Keratinocyte (primary cell): ENCODE measurements at regions not wholly inside any gene's neighbourhood (a gene's known extent, or its start where the extent isn't known, plus 50 kb on each side); places are given as distances from the start of the nearest gene placed in this dataset.

Experiments used
- DNase-seq: peaks from one replicate; pipeline ENCODE4 v3.0.0-alpha.2; 2011; ENCODE audit warnings: low read depth, missing footprints, low spot score
- FAIRE-seq: peaks from 2 replicates; lab custom pipeline; 2011; peaks lifted over from hg19 to GRCh38; lab: Jason Lieb, UNC
- H2AFZ ChIP-seq: 2 replicates; pipeline ENCODE4 v1.6.0; 2012; ENCODE audit warnings: low read length, control low read depth, inconsistent platforms; ENCODE audit not compliant: control insufficient read depth
- H3K27ac ChIP-seq: 2 replicates; pipeline ENCODE4 v1.5.1; 2011; ENCODE audit warnings: low read length; ENCODE audit not compliant: control insufficient read depth, insufficient read depth
- H3K27me3 ChIP-seq: 3 replicates; pipeline ENCODE4 v1.6.0; 2011; ENCODE audit warnings: low read length; ENCODE audit not compliant: control insufficient read depth, insufficient read depth; ENCODE audit errors: extremely low read depth
- H3K36me3 ChIP-seq, 2 experiments: 2 replicates in 1 of 2; 3 replicates in 1 of 2; pipeline ENCODE4 v1.5.1; 2011; ENCODE audit warnings: low read length in 2 of 2, mild to moderate bottlenecking in 1 of 2; ENCODE audit not compliant: control insufficient read depth in 2 of 2, insufficient read depth in 2 of 2; ENCODE audit errors: extremely low read depth in 1 of 2
- H3K4me1 ChIP-seq: 3 replicates; pipeline ENCODE4 v1.5.1; 2011; ENCODE audit warnings: low read length; ENCODE audit not compliant: control insufficient read depth, insufficient read depth; ENCODE audit errors: extremely low read depth
- H3K4me2 ChIP-seq: 3 replicates; pipeline ENCODE4 v1.6.0; 2011; ENCODE audit warnings: low read depth, low read length; ENCODE audit not compliant: control insufficient read depth, insufficient read depth; ENCODE audit errors: extremely low read depth
- H3K4me3 ChIP-seq, 3 experiments: fragments of 200-600 bp in 1 of 3; sonication (generic) in 1 of 3; 2 replicates in 2 of 3; 3 replicates in 1 of 3; pipeline ENCODE4 v1.5.1; 2011 to 2016; ENCODE audit warnings: low read length in 3 of 3, mild to moderate bottlenecking in 3 of 3, control low read depth in 2 of 3, inconsistent platforms in 1 of 3, low read depth in 1 of 3, mixed read lengths in 1 of 3, mixed run types in 1 of 3, moderate library complexity in 1 of 3; ENCODE audit not compliant: control insufficient read depth in 2 of 3, insufficient read depth in 2 of 3; ENCODE audit errors: extremely low read depth in 1 of 3
- H3K79me2 ChIP-seq: 2 replicates; pipeline ENCODE4 v1.6.0; 2012; ENCODE audit warnings: low read length; ENCODE audit not compliant: control insufficient read depth, insufficient read depth
- H3K9ac ChIP-seq: 3 replicates; pipeline ENCODE4 v1.6.0; 2011; ENCODE audit warnings: low read length; ENCODE audit not compliant: control insufficient read depth, insufficient read depth; ENCODE audit errors: extremely low read depth
- H3K9me1 ChIP-seq: 3 replicates; pipeline ENCODE4 v1.6.0; 2011; ENCODE audit warnings: low read length; ENCODE audit not compliant: control insufficient read depth, insufficient read depth; ENCODE audit errors: extremely low read depth
- H3K9me3 ChIP-seq: 2 replicates; pipeline ENCODE4 v1.5.1; 2012; ENCODE audit warnings: low read depth, low read length; ENCODE audit not compliant: control insufficient read depth
- H4K20me1 ChIP-seq: 3 replicates; pipeline ENCODE4 v1.6.0; 2011; ENCODE audit warnings: low read length; ENCODE audit not compliant: control insufficient read depth, insufficient read depth; ENCODE audit errors: extremely low read depth
- CTCF ChIP-seq, 3 experiments: IDR thresholded peaks in 1 of 3; conservative IDR thresholded peaks in 1 of 3; optimal IDR thresholded peaks in 1 of 3; 2 replicates in 2 of 3; 3 replicates in 1 of 3; pipeline versions ENCODE3 to v1.5.1; 2011; ENCODE audit warnings: low read length in 3 of 3, mild to moderate bottlenecking in 3 of 3, moderate library complexity in 2 of 3, control low read depth in 1 of 3, inconsistent platforms in 1 of 3; ENCODE audit not compliant: insufficient read depth in 2 of 3; ENCODE audit errors: extremely low read depth in 1 of 3
- EZH2 ChIP-seq: IDR thresholded peaks from one replicate; pipeline ENCODE4 v1.6.1; 2012; ENCODE audit warnings: inconsistent platforms, mild to moderate bottlenecking, low read length, moderate library complexity
- dilution Hi-C: fragments of 300-500 bp; cut with MboI; formaldehyde crosslinking; loops from one replicate; pipeline ENCODE4 v1.7.0; 2020; ENCODE audit warnings: low sequenced_read_pairs; ENCODE audit not compliant: extremely low pct_ligation_motif_present

DNA sequence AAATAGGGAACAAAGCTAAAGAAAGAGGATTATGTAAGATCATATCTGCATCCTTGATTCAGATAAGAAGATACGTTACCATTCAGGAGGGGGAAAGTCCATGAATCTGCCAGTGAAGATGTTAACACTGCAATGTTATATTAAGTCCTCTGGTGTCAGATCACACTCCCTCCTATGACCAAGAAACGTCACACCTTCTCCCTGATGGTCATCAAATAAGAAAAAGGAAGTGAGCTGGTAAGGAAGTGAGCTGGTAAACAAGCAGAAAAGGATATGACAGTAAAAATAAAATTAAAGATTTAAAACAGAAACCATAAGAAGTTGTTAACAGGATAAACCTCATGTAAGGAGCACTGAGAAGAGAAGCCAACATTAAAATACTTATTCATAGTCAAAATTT lies 340.2 kb downstream of the SEC23A start:
- H3K9me1 ChIP-seq: no peaks in the 10 kb centered on the region
- H3K9me3 ChIP-seq: no peaks in the 10 kb centered on the region
- H3K4me1 ChIP-seq: no peaks in the 10 kb centered on the region
- H3K79me2 ChIP-seq: no peaks in the 10 kb centered on the region
- H2AFZ ChIP-seq: no peak overlapping the region
- dilution Hi-C loops: no loop called here
- TF ChIP-seq CTCF (optimal IDR thresholded peaks at IDR 0.05 in 1 of 3, IDR thresholded peaks at IDR 0.05 in 1 of 3, conservative IDR thresholded peaks at IDR 0.05 in 1 of 3; ENCODE audit: extremely low read depth in 1 of 3, insufficient read depth in 2 of 3, low read length in 3 of 3) (no peak), EZH2 (no peak)
- no peak overlapping the region for H3K4me2 ChIP-seq
- H3K27ac ChIP-seq: no peak overlapping the region
- H3K27me3 ChIP-seq: no peaks in the 10 kb centered on the region
- DNase-seq: no peak
- H3K9ac ChIP-seq: no peak overlapping the region
- FAIRE-seq: no peak
- H4K20me1 ChIP-seq: no peaks in the 10 kb centered on the region
- no peaks in the 10 kb centered on the region for H3K36me3 ChIP-seq
- no peak overlapping the region for H3K4me3 ChIP-seq

DNA sequence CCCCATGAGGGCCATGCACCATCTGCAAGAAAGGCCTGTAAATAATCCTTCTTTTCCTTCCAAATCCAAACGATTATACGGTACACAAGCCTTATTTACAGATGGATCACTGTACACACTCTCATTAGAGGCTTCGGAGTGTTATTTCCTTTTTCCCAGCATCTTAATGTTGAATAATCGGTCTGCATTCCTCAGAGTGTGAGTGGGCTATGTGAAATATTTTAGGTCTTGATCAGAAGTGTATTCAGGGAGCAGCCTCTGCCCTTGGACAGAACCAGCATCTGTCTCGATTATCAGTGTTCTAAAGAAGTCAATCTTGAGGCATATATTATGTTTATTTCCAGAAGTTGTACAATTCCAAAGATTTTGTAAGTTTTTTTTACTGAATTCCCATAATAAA lies 340.6 kb downstream of the SEC23A start:
- Histone ChIP-seq H2AFZ (no peak overlapping the region), H3K79me2 (no peaks in the 10 kb centered on the region), H3K9ac (no peak overlapping the region), H3K27ac (no peak overlapping the region), H3K27me3 (no peaks in the 10 kb centered on the region), H3K4me3 (no peak overlapping the region), H3K4me1 (no peaks in the 10 kb centered on the region), H3K4me2 (no peak overlapping the region), H4K20me1 (no peaks in the 10 kb centered on the region), H3K9me3 (no peaks in the 10 kb centered on the region), H3K9me1 (no peaks in the 10 kb centered on the region), H3K36me3 (no peaks in the 10 kb centered on the region)
- DNase-seq (no peak), FAIRE-seq (no peak)
- dilution Hi-C loops: no loop called here
- no peak for TF ChIP-seq EZH2
- TF ChIP-seq CTCF (optimal IDR thresholded peaks at IDR 0.05 in 1 of 3, IDR thresholded peaks at IDR 0.05 in 1 of 3, conservative IDR thresholded peaks at IDR 0.05 in 1 of 3; ENCODE audit: extremely low read depth in 1 of 3, insufficient read depth in 2 of 3, low read length in 3 of 3): no peak
